Subcutaneous adipose tissue (tissue), 1 donor: ENCODE measurements at regions not wholly inside any gene's neighbourhood (a gene's known extent, or its start where the extent isn't known, plus 50 kb on each side); places are given as distances from the start of the nearest gene placed in this dataset.

Experiments
- TF ChIP-seq, protein P1 (sequence below): fragments of 450-650 bp; IDR thresholded peaks from one replicate; pipeline ENCODE4 v1.5.1; 2016; ENCODE audit warnings: low read depth, mild to moderate bottlenecking, control low read depth, antibody characterized with exemption, moderate library complexity

DNA sequence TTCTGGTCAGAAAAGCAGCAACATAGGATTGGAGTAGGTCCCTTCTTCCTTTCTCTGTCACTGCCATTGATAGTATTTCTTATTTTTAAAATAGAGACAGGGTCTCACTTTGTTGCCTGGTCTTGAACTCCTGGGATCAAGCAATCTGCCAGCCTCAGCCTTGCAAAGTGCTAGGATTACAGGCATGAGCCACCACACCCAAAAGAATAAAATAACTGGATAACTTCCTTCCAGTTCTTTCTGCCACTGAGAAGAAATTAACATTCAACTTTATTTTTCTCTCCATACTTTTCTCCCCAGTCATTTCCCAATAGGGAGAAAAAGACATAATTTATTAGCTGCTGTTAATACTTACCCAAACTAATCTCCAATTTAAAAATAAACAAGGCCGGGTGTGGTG is 91.9 kb upstream of the MED13 start:
- TF ChIP-seq, protein P1, sequence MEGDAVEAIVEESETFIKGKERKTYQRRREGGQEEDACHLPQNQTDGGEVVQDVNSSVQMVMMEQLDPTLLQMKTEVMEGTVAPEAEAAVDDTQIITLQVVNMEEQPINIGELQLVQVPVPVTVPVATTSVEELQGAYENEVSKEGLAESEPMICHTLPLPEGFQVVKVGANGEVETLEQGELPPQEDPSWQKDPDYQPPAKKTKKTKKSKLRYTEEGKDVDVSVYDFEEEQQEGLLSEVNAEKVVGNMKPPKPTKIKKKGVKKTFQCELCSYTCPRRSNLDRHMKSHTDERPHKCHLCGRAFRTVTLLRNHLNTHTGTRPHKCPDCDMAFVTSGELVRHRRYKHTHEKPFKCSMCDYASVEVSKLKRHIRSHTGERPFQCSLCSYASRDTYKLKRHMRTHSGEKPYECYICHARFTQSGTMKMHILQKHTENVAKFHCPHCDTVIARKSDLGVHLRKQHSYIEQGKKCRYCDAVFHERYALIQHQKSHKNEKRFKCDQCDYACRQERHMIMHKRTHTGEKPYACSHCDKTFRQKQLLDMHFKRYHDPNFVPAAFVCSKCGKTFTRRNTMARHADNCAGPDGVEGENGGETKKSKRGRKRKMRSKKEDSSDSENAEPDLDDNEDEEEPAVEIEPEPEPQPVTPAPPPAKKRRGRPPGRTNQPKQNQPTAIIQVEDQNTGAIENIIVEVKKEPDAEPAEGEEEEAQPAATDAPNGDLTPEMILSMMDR, result no peak

DNA sequence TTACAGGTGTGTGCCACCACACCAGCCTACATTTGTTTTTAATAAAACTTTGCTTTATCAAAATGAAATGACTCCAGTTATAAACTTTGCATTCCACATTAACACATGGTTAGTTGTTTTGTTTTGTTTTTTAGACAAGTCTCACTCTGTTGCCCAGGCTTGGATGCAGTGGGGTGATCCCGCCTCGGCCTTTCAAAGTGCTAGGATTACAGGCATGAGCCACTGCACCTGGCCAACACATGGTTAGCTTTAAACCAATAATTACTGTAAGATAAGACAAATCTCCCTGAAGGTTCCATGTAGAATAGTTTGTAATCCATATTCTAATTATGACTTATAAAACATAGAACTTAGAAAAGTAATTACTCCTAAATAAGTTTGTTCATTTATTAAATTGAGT is 89.8 kb upstream of the MED13 start:
- TF ChIP-seq, protein P1, result no peak

DNA sequence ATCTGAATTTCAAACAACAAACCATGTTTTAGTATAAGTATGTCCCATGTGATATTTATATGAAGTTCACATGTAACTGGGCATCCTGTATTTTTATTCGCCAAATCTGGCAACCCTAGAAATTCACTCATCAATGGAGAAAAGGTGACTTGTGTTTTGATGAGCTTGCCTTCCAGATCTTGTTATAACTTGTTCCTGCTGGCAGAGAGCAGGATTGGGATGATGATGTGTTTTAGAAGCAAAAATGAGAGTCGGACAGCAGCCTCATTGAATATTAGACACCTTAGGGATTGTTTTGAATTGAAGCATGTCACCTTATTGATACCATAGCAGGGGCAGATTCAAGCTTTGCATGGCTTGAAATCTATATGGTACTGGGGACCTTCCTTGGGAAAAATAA is 85.4 kb upstream of the MED13 start:
- TF ChIP-seq, protein P1, result no peak

DNA sequence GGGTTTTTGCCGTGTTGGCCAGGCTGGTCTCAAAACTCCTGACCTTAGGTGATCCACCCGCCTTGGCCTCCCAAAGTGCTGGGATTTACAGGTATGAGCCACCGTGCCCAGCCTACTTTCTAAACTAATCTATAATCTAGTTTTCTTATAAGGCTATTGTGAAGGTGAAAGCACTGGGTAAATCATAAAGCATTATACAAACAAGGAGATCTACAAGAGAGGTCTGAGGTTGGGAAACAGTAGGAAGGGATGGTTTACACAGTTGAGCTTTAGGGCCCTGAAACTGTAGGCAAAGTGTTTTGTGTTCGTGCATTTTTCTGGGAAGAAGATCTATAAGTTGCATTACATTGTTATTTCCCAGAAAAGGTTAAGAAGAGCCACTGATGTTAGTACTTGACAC is 84.9 kb upstream of the MED13 start:
- TF ChIP-seq, protein P1, result no peak

DNA sequence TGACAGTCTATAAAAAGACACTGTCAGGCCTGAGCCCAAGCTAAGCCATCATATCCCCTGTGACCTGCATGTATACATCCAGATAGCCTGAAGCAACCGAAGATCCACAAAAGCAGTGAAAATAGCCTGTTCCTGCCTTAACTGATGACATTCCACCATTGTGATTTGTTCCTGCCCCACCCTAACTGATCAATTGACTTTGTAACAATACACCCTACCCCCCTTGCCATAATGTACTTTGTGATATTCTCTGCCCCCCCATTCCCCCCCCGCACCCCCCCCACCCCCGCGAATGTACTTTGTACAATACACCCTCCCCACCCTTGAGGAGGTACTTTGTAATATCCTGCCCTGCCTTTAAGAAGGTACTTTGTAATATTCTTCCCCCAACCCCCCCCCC is 82.2 kb upstream of the MED13 start:
- TF ChIP-seq, protein P1, result no peak

DNA sequence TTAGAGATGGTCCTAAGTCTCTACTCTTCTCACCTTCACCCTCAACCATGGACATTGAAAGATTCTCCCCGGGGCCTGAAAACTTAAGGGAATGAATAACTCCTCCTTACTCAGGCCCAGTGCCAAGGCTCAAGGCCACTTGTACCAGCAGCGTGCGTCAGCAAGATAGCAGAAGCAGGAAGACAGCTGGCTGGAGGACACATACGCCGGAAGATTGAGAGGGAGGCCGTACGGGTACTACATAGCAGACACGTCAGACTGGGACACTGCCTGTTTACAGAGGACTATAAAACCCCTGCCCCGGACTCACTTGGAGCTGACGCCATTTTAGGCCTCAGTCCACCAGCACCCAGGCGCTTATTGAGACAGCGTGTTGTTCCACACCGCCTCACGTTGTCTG is 75.8 kb upstream of the MED13 start:
- TF ChIP-seq, protein P1, result no peak

DNA sequence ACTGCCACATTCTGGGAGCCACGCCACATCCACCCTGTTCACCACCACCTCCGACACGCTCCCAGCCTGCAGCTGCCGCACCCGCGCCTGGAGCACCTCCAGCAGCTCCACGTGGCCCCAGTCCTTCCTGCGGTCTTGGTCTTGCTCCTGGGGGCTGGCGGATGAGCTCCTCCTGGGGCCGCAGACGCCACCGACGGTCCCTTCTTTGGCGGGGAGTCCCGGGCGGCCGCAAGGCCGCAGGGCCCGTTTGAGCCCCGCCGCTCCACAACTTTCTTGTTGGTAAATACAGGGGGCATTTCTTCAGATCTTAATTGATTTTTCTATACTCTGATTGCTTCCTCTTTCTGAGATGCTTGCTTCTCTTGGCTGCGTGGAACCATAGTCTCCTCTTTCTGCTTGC is 75.3 kb upstream of the MED13 start:
- TF ChIP-seq, protein P1, result no peak

DNA sequence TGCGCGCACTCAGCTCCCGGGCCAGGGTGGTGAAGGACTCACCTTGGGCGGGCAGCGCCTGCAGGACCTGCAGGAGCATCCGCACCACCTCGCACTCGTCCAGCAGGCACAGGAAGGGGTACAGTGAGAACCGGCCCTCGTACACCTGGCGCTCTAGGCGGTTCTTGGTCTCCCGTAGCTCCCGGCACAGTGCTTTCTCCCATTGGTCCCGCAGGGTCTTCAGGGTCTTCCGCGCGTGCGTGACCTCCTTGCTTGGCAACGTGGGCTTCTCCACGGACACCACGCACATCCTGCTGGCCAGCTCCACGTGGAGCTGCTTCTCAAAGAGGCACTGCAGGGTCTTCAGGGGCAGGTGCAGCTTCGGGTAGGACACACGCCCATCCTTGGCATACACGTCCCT is 74.1 kb upstream of the MED13 start:
- TF ChIP-seq, protein P1, result no peak
